Activated CD4-positive, alpha-beta memory T cell treated with anti-CD3 and anti-CD28 coated beads, Interleukin-2, amount 10 ng/mL, durations not matched to agents 7 days and 5 days (primary cell): ENCODE measurements at regions not wholly inside any gene's neighbourhood (a gene's known extent, or its start where the extent isn't known, plus 50 kb on each side); places are given as distances from the start of the nearest gene placed in this dataset.

Experiments
- CTCF ChIA-PET: fragments of 350-600 bp; sonication (Branson Sonifier 250); formaldehyde crosslinking; loops from one replicate; lab custom pipeline; 2021; ENCODE audit warnings: antibody characterized with exemption, inconsistent platforms; lab: Charles Lee
- POLR2A ChIA-PET: fragments of 350-600 bp; sonication (Branson Sonifier 250); formaldehyde crosslinking; loops from one replicate; lab custom pipeline; 2021; ENCODE audit warnings: antibody characterized with exemption; lab: Charles Lee
- DNase-seq: peaks from one replicate; pipeline ENCODE4 v3.0.0-alpha.2; 2020
- H3K27ac Mint-ChIP-seq: one replicate; pipeline ENCODE4 v1.8.0; 2021; ENCODE audit warnings: mild to moderate bottlenecking, mixed read lengths
- H3K27me3 Mint-ChIP-seq: one replicate; pipeline ENCODE4 v1.8.0; 2021; ENCODE audit warnings: mixed read lengths
- H3K36me3 Mint-ChIP-seq: one replicate; pipeline ENCODE4 v1.8.0; 2021; ENCODE audit warnings: low read depth, mixed read lengths
- H3K4me1 Mint-ChIP-seq: one replicate; pipeline ENCODE4 v1.8.0; 2021; ENCODE audit warnings: mixed read lengths
- H3K4me3 Mint-ChIP-seq: one replicate; pipeline ENCODE4 v1.8.0; 2021; ENCODE audit warnings: mild to moderate bottlenecking, mixed read lengths
- H3K9me3 Mint-ChIP-seq: one replicate; pipeline ENCODE4 v1.8.0; 2021; ENCODE audit warnings: mixed read lengths

DNA sequence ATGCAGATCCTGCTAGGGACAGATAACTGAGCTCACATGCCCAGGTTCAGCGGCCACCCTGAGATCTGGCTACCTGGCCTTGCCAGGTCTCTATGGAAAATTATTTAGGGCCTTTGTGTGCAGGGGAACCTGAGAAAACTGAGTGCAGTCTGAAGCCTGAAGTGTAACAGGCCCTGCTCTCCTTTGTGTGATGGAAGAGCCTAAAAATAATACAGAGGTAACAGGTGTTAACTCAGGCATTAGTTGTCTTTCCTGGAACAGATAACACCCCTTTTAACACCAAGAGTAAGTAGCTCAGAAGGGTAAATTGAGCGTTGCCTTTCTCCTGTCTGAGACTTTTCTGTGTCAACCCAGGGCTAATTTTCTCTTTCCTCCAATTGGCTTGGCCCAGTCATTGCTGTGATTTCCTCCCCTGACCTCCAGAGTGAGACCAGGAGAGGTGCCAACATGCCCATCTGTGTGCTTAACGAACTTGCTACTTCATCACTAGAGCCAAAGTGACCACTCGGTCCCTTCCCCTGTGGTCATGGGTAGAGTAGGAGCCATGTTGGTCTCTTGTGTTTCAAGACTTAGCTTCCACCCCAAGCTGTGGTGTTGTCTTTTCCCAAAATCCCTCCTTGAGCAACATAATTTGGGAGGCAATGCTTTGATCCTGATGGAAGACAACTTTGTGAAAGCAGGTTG is 304.4 kb upstream of the JAG1 start:
- ChIA-PET CTCF (no interaction called here), POLR2A (no interaction called here)
- no peaks in the 10 kb centered on the region for H3K4me1 Mint-ChIP-seq
- peaks cover 2% of the 10 kb centered on the region for H3K9me3 Mint-ChIP-seq
- no peaks in the 10 kb centered on the region for H3K36me3 Mint-ChIP-seq
- no peak for DNase-seq
- no peak overlapping the region for H3K4me3 Mint-ChIP-seq
- no peaks in the 10 kb centered on the region for H3K27me3 Mint-ChIP-seq
- H3K27ac Mint-ChIP-seq = no peak overlapping the region

DNA sequence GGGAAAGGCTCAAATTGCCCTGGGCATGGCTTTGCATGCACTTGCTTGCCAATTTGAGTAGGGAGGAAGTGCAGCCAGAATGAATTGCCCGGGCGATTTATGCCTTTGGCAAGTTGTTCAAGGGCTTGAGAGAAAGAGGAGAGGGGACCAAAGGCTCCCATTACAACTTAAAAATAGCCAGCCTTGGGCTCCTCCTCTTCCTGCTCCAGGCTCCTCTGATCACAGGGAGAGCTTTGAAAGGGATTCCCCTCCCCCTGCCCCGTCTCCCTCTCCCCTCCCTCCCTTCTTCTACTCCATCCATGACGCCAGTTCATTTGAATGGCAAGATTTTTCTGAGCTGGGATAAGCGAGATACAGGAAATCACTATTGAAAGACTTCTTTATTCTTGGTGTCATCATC is 304.9 kb upstream of the JAG1 start:
- DNase-seq = no peak
- CTCF ChIA-PET = no interaction called here
- H3K9me3 Mint-ChIP-seq = peaks cover 2% of the 10 kb centered on the region
- H3K27me3 Mint-ChIP-seq = no peaks in the 10 kb centered on the region
- no peaks in the 10 kb centered on the region for H3K4me1 Mint-ChIP-seq
- H3K4me3 Mint-ChIP-seq = no peak overlapping the region
- H3K27ac Mint-ChIP-seq = no peak overlapping the region
- H3K36me3 Mint-ChIP-seq = no peaks in the 10 kb centered on the region
- POLR2A ChIA-PET = no interaction called here

DNA sequence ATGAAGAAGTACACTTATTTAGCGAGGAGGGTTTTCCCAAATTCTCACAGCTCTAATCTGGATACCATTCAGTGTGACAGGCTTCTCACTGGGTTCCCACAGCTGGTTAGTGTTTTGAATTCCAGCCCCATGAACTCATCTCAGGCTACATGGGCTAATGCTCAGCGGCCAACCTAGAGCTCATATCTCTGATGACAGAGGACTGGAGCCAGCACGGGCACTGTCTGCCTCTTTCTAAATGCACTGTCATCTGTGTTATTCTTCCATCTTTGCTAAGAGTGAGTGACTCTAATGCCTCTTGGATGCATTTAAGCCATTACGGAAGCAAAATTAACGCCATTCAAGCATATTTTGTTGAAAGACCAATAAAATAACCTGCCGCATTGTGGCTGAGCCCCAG is 308.9 kb upstream of the JAG1 start:
- POLR2A ChIA-PET = no interaction called here
- no peaks in the 10 kb centered on the region for H3K4me1 Mint-ChIP-seq
- no peaks in the 10 kb centered on the region for H3K36me3 Mint-ChIP-seq
- no peaks in the 10 kb centered on the region for H3K27me3 Mint-ChIP-seq
- CTCF ChIA-PET = no interaction called here
- H3K9me3 Mint-ChIP-seq = no peaks in the 10 kb centered on the region
- DNase-seq = no peak
- H3K27ac Mint-ChIP-seq = no peak overlapping the region
- no peak overlapping the region for H3K4me3 Mint-ChIP-seq

DNA sequence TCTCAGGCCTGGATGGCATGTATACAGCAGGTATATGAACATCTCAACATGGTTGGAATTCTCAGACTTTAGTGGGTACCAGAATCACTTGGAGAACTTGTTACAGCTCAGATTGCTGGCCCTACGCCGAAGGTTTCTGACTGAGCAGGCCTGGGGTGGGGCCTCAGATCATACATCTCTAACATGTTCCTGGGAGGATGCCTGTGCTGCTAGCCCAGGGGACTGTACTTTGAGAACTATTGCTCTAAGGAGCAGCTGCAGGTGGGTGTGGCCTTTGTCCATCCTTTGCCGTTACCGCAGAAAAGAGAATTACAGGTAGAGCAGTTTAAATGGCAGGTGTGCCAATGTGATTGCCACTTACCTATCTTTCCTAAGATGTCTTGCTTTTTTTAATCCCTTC is 310.5 kb upstream of the JAG1 start:
- no peaks in the 10 kb centered on the region for H3K36me3 Mint-ChIP-seq
- H3K27ac Mint-ChIP-seq = no peak overlapping the region
- H3K9me3 Mint-ChIP-seq = no peaks in the 10 kb centered on the region
- no peaks in the 10 kb centered on the region for H3K27me3 Mint-ChIP-seq
- DNase-seq = no peak
- no peaks in the 10 kb centered on the region for H3K4me1 Mint-ChIP-seq
- ChIA-PET POLR2A (no interaction called here), CTCF (no interaction called here)
- no peak overlapping the region for H3K4me3 Mint-ChIP-seq

DNA sequence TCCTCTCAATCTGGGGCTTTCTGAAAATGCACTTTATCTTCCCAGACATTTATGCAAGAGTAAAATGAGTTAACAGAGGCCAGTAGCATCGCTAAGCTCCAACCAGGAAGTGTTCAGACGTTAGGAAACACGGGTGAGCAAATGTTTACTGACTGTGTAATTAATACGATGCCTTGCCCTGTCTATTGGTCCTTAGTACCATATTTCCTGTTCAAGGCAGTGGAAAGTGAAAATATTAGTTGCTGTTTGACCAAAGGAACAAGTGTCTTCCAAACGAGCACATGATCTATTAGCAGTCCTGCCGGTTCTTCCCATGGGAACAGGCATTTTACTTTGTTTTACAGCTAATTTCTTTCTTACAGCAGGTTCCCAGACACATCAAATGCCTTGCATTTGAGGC is 311.1 kb upstream of the JAG1 start:
- Mint-ChIP-seq H3K9me3 (no peaks in the 10 kb centered on the region), H3K36me3 (no peaks in the 10 kb centered on the region), H3K4me3 (no peak overlapping the region), H3K27me3 (no peaks in the 10 kb centered on the region), H3K4me1 (no peaks in the 10 kb centered on the region), H3K27ac (no peak overlapping the region)
- ChIA-PET CTCF (no interaction called here), POLR2A (no interaction called here)
- DNase-seq = no peak

DNA sequence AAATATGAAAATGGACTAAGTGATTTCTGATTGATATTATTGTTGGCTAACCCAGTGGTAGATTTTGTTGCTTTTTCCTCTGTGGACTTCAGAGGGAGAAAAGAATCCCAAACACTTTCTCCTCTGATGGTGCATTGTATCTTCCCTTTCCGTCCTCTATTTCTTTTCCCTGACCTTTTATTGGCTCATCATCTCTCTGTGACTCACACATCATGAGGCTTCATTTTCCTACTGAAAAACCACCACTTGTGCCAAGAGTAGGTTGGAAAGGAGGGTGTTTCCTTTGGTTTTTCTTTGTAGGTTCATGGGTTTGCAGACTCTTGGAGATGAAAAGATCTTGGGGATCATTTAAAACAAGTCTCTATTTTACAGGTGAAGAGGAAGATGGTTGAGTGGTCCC is 311.7 kb upstream of the JAG1 start:
- CTCF ChIA-PET = no interaction called here
- POLR2A ChIA-PET = no interaction called here
- DNase-seq = no peak
- H3K9me3 Mint-ChIP-seq = no peaks in the 10 kb centered on the region
- no peaks in the 10 kb centered on the region for H3K36me3 Mint-ChIP-seq
- H3K4me3 Mint-ChIP-seq = no peak overlapping the region
- H3K27me3 Mint-ChIP-seq = no peaks in the 10 kb centered on the region
- H3K4me1 Mint-ChIP-seq = no peaks in the 10 kb centered on the region
- H3K27ac Mint-ChIP-seq = no peak overlapping the region

DNA sequence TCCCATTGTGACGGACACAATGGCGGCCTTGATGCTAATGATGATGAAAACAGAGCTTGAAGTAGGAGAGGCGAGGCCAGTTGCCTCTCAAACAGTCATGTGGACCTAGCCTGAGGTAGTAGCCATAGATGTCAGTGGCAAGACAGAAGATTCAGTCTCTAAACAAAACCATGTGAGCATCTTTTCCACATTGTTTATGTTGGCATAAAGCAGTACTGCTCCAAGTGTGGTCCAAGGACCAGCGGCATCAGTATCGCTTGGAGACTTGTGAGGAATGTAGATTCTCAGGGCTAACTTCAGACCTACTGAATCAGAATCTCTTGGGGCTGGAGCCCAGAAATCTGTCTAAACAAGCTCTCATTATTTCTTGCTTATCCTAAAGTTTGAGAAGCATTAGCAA is 312.8 kb upstream of the JAG1 start:
- no peaks in the 10 kb centered on the region for H3K27me3 Mint-ChIP-seq
- no peaks in the 10 kb centered on the region for H3K9me3 Mint-ChIP-seq
- H3K36me3 Mint-ChIP-seq = no peaks in the 10 kb centered on the region
- CTCF ChIA-PET = no interaction called here
- no peak overlapping the region for H3K4me3 Mint-ChIP-seq
- no peaks in the 10 kb centered on the region for H3K4me1 Mint-ChIP-seq
- no peak overlapping the region for H3K27ac Mint-ChIP-seq
- DNase-seq = no peak
- POLR2A ChIA-PET = no interaction called here

DNA sequence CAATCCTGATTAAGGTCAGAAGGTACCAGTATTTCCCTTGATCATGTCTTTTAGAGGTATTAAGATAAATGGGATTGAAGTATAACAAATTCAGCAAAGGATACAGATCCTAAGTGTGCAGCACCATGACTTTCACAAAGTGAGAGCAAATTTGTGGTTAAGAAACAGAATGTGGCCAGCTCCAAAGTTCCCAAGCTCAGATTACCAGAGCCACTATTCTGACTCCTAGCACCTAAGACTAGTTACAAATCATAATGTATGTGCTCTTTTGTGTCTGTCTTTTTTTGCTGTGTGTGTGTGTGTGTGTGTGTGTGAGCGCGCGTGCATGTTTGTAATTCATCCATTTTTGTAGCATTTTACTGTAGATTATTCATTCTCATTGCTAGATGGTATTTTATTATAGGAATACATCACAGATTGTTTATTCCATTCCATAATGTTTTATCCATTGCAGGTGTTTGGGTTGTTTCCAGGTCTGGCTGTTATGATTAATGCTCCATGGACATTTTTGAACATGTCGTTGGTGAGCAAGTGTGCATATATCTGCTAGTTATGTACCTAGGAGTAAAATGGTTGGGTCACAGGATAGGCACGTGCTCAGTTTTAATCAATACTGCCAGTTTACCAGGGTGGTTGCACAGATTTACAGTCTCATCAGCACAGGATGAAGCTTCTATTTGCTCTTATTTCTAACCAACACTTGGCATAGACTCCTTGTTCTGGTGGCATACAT is 314.0 kb upstream of the JAG1 start:
- Mint-ChIP-seq H3K27ac (no peak overlapping the region), H3K4me3 (no peak overlapping the region), H3K36me3 (no peaks in the 10 kb centered on the region), H3K27me3 (no peaks in the 10 kb centered on the region), H3K4me1 (no peaks in the 10 kb centered on the region), H3K9me3 (peaks cover 3% of the 10 kb centered on the region)
- ChIA-PET POLR2A (no interaction called here), CTCF (no interaction called here)
- DNase-seq = no peak

DNA sequence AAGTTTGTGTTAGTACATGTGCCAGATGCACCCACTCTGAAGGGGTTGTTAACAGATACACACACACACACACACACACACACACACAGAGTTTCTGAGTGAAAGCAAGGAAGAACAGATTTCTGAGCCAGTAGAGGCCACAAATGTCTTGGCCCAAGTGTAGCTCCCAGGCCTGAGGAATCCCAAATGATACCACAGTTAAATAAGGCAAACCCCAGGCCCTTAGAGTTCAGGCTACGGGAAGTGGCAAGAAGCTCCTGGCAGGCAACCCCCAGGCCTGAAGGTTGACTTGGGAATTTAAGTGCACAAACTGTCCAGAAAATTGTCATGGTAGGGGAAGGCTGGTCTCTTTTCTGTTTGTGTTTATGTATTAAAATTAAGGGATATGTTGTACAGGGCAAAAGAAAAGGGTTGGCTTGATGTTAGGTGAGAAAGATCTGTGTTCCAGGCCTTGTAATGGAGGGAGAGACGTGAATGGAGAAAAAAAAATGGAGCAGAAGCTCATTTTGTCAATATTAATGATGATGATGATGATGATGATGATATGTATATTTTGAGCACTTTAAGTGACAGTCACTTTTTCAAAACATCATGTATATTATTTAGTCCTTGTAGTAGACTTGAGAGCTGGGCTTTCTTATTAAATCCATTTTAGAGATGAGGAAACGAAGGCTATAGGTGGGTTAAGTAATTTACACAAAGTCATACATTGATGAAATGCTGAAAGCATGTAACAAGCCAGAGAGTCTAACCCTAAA is 317.0 kb upstream of the JAG1 start:
- no peak overlapping the region for H3K4me3 Mint-ChIP-seq

DNA sequence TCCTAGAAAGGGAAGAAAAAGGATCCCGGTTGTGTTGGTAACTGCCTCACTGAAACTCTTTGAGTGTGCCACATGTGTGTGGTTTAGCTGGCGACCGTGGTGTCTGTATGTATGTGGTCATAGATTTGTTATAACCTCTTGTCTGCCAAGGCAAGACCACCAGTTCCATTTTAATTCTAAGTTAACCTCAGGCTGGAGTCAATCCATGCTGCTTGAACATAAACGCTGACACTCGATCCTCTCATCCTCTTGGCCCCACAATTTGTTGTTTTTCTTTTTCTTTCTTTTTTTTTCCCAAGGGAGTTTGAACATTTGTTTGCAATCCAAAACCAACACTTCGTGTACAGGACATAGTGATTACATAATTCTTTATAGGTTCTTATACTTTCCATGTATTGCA is 318.9 kb upstream of the JAG1 start:
- no peak for DNase-seq
- POLR2A ChIA-PET = no interaction called here
- Mint-ChIP-seq H3K36me3 (no peaks in the 10 kb centered on the region), H3K9me3 (peaks cover 5% of the 10 kb centered on the region), H3K27me3 (no peaks in the 10 kb centered on the region), H3K27ac (no peak overlapping the region), H3K4me3 (no peak overlapping the region), H3K4me1 (no peaks in the 10 kb centered on the region)
- CTCF ChIA-PET = no interaction called here

More for the DNA sequence above, 317.0 kb upstream of the JAG1 start:
- H3K36me3 Mint-ChIP-seq = no peaks in the 10 kb centered on the region
- no peaks in the 10 kb centered on the region for H3K27me3 Mint-ChIP-seq
- peaks cover 5% of the 10 kb centered on the region for H3K9me3 Mint-ChIP-seq
- ChIA-PET POLR2A (no interaction called here), CTCF (no interaction called here)
- DNase-seq = no peak
- no peaks in the 10 kb centered on the region for H3K4me1 Mint-ChIP-seq
- H3K27ac Mint-ChIP-seq = no peak overlapping the region

DNA sequence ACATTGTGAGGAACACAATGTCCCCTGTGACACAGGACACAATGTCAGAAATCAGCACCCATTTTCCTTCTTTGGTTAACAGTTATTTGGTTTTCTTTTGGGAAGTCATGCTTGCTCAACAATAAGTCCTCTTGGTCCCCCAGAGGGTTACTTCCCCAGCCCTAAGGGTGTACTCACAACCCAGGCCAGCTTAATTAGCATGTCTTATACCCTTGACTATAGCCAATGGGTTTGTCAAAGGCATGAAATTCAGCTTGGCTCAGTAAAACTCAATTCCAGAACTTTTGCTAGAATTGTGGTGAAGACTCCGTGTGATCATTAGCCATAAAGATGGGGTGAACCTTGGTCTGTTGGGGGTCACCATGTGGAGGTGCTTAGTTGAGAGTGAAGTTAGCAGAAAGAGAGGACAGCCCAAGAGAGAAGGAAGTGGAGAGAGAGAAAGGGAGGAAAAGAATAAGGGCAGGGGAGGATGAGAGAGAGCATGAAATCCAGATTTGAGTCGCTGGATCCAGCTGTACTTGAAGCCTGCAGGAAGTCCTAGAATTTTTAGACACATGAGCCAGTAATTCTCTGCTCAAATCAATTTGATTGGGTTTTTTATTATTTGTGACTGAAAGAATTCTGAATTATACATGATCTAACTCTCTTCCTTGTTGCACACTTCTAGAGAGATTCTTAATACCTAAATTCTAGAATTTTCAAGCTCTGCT is 321.3 kb upstream of the JAG1 start:
- POLR2A ChIA-PET = no interaction called here
- CTCF ChIA-PET = no interaction called here
- Mint-ChIP-seq H3K4me3 (no peak overlapping the region), H3K27ac (no peak overlapping the region), H3K27me3 (no peaks in the 10 kb centered on the region), H3K4me1 (no peaks in the 10 kb centered on the region), H3K36me3 (no peaks in the 10 kb centered on the region), H3K9me3 (peaks cover 5% of the 10 kb centered on the region)
- DNase-seq = no peak

DNA sequence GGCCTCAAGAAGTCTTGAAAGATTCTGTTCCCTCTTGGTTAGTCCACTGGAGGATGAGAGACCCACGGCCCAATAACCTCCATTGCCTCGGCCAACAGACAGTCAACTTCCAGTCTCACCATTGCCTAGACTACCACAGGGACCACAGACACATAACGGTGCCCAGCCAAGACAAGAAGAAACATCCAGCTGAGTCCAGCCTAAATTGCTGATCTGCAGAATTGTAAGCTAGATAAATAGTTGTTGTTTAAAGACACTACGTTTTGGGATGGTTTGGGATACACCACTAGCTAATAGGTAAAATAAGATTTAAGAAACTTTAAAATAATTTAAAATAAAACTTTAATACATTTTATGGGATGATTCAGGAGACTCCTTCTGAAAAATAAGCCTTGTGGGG is 324.7 kb upstream of the JAG1 start:
- POLR2A ChIA-PET = no interaction called here
- peaks cover 2% of the 10 kb centered on the region for H3K9me3 Mint-ChIP-seq
- H3K4me1 Mint-ChIP-seq = no peaks in the 10 kb centered on the region

DNA sequence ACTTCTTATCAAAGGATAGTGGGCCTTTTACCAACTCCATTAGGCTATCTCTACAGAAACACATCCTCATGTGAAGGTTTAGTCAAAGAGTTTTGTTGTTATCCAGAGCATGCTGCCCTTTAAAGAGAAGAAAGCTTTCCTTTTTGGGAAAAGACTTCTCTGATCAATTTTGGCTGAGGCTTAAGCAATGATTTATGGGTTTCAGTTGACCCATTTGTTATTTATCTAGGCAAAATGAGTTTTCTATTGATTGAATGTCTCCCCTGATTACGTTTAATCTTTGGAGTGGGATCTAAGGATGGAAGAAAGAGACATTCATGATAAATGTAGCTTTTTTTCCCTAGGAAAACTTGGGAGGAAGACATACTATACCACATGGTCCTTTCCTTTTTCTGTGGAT is 326.6 kb upstream of the JAG1 start:
- H3K27me3 Mint-ChIP-seq = no peaks in the 10 kb centered on the region
- ChIA-PET CTCF (no interaction called here), POLR2A (no interaction called here)
- no peaks in the 10 kb centered on the region for H3K4me1 Mint-ChIP-seq
- H3K4me3 Mint-ChIP-seq = no peak overlapping the region
- DNase-seq = no peak
- no peaks in the 10 kb centered on the region for H3K9me3 Mint-ChIP-seq
- no peak overlapping the region for H3K27ac Mint-ChIP-seq
- H3K36me3 Mint-ChIP-seq = no peaks in the 10 kb centered on the region

More for the DNA sequence above, 324.7 kb upstream of the JAG1 start:
- Mint-ChIP-seq H3K4me3 (no peak overlapping the region), H3K27ac (no peak overlapping the region), H3K36me3 (no peaks in the 10 kb centered on the region), H3K27me3 (no peaks in the 10 kb centered on the region)
- no peak for DNase-seq
- CTCF ChIA-PET = interaction anchor here (0.5 kb wide), 1 partner anchor 278 kb away, joined by 3 read pairs; no protein-coding TSS in a partner anchor
